ENCODE measurements at regions not wholly inside any gene's neighbourhood (a gene's known extent, or its start where the extent isn't known, plus 50 kb on each side); places are given as distances from the start of the nearest gene placed in this dataset.
A peak's percentile ranks its signal among the peaks of the same experiment; 100 is the strongest.

- Histone ChIP-seq H3K79me2 (ENCODE audit: insufficient read depth, low read length) (no peaks in the 10 kb centered on the region), H3K36me3 (replicated peaks in 1 of 2; ENCODE audit: control insufficient read depth in 1 of 2, insufficient read depth in 2 of 2, low read length in 2 of 2) (no peaks in the 10 kb centered on the region), H3K4me2 (ENCODE audit: low read depth, low read length) (peak overlapping the region; percentile 63), H3K4me3 (replicated peaks in 1 of 3; ENCODE audit: insufficient read depth in 1 of 3, low read depth in 2 of 3, low read length in 3 of 3) (peak overlapping the region in 1 of 3 experiments; percentile 22; a peak in 2 of 6 replicates), H3K9me3 (ENCODE audit: low read length) (no peaks in the 10 kb centered on the region), H3K27ac (ENCODE audit: extremely low read length, insufficient read depth, low read length) (no peak overlapping the region), H2AFZ (ENCODE audit: low read length) (no peak overlapping the region), H3K27me3 (ENCODE audit: control insufficient read depth in 1 of 2, insufficient read depth in 2 of 2, low read length in 2 of 2) (no peaks in the 10 kb centered on the region), H3K9ac (ENCODE audit: insufficient read depth, low read depth, low read length) (peak overlapping the region; percentile 35; the same call in 1 of the 2 replicates), H3K4me1 (ENCODE audit: insufficient read depth, low read length) (peaks cover 20% of the 10 kb centered on the region), H4K20me1 (ENCODE audit: insufficient read depth, low read length) (no peaks in the 10 kb centered on the region)
- DNase-seq (ENCODE audit: low spot score) = no peak
- no TSS peak for BruUV-seq (replicated peaks)
- CTCF ChIA-PET (ENCODE audit: low intra/inter-chr PET ratio, low total read pairs) = no interaction called here
- intact Hi-C loops (cut with micrococcal nuclease; ENCODE audit: unreplicated experiment) = no loop called here
- no peak for TF ChIP-seq ETS1 (CRISPR knock-in tag; IDR thresholded peaks at IDR 0.05)
- no peak for TF ChIP-seq SALL2 (CRISPR knock-in tag; IDR thresholded peaks at IDR 0.05)
- TF ChIP-seq PRPF4 (IDR thresholded peaks at IDR 0.05; ENCODE audit: low read depth, low read length, poor library complexity, severe bottlenecking) = no peak
- TF ChIP-seq, protein P1, sequence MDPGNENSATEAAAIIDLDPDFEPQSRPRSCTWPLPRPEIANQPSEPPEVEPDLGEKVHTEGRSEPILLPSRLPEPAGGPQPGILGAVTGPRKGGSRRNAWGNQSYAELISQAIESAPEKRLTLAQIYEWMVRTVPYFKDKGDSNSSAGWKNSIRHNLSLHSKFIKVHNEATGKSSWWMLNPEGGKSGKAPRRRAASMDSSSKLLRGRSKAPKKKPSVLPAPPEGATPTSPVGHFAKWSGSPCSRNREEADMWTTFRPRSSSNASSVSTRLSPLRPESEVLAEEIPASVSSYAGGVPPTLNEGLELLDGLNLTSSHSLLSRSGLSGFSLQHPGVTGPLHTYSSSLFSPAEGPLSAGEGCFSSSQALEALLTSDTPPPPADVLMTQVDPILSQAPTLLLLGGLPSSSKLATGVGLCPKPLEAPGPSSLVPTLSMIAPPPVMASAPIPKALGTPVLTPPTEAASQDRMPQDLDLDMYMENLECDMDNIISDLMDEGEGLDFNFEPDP (CRISPR knock-in tag; conservative IDR thresholded peaks at IDR 0.05) = 0 out of 2 replicates have a peak, but pooled peaks have one; percentile 47
- TF ChIP-seq PITX1 (CRISPR knock-in tag; IDR thresholded peaks at IDR 0.05) = peak; percentile 7; the same call in 1 of the 2 replicates
- TF ChIP-seq ZBTB38 (CRISPR knock-in tag; IDR thresholded peaks at IDR 0.05) = 0 out of 2 replicates have a peak, but pooled peaks have one; percentile 31
- POLR2A ChIA-PET = interaction anchor here (0.8 kb wide), 1 partner anchor 31 kb away, joined by 3 read pairs; no protein-coding TSS in a partner anchor
- in situ Hi-C loops (cut with HindIII; ENCODE audit: extremely low pct_ligation_motif_present, low pct_unique_long_range_greater_than_20kb) = no loop called here
- no peak for FAIRE-seq
- ATAC-seq = peak; percentile 64
- WGBS (ENCODE audit: low lambda C conversion rate) = 68% methylated on average over 8 of the region's 8 CpGs
Measured at GRCh38 chr7:156496865-156497264, 143.7 kb upstream of the RNF32 start.

Measured in HepG2 (cell line).